ENCODE measurements at regions not wholly inside any gene's neighbourhood (a gene's known extent, or its start where the extent isn't known, plus 50 kb on each side); places are given as distances from the start of the nearest gene placed in this dataset.

DNA sequence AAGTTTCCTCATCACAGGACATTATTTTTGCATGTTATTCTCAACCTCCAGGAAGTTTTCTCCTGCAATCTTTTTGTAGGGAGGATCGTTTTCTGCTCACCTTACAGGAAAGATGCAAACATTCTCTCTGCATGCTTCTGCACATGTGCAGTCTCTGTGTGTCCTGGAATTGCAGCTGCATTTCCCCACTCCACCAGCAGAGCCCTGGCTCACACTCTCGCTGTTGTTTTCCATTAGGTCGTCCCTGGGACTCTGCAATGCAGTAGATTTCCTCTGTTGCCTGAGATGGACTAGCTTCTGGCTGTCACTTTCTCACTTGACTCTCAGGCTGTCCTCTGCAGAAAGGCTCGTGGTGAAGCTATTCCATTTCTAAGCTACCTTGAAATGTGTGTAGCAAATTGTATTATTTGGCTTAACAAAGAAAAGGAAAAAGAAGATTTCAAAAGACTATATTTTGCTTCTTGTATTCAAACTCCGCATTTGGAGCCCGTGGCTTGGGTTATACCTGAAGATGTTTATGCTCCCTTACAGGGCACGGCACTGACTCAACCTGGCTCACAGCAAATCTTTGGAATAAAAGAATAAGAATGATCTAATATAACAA lies 346.7 kb downstream of the RAD51AP2 start:
- CTCF ChIA-PET = interaction anchor here (0.9 to 2.0 kb wide), 7 partner anchors 9 to 137 kb away, joined by 3 to 5 read pairs (median 3); no protein-coding TSS in a partner anchor
- POLR2A ChIA-PET = no interaction called here
- no peak overlapping the region for H3K27ac ChIP-seq (ENCODE audit: extremely low read depth, low read depth, low read length)
- no peak overlapping the region for H3K4me3 ChIP-seq (ENCODE audit: low read depth, low read length)
- H3K36me3 ChIP-seq (ENCODE audit: control insufficient read depth in 2 of 2, insufficient read depth in 1 of 2, low read length in 2 of 2) = no peaks in the 10 kb centered on the region
- H3K9me3 ChIP-seq (ENCODE audit: control insufficient read depth, insufficient read depth, low read depth, low read length) = no peaks in the 10 kb centered on the region
- H3K4me1 ChIP-seq (ENCODE audit: control insufficient read depth, insufficient read depth, low read length) = no peaks in the 10 kb centered on the region
- TF ChIP-seq ZNF514 (tag by site-specific recombination; IDR thresholded peaks at IDR 0.05) (no peak), ZNF184 (tag by site-specific recombination; IDR thresholded peaks at IDR 0.05) (no peak), YY2 (tag by site-specific recombination; IDR thresholded peaks at IDR 0.05) (no peak), ZNF837 (tag by site-specific recombination; IDR thresholded peaks at IDR 0.05) (no peak), TRIM28 (IDR thresholded peaks at IDR 0.05; ENCODE audit: borderline replicate concordance, low read length) (no peak), ZNF350 (tag by site-specific recombination; IDR thresholded peaks at IDR 0.05) (no peak), ZBTB8A (tag by site-specific recombination; IDR thresholded peaks at IDR 0.05) (no peak), ZNF768 (tag by site-specific recombination; IDR thresholded peaks at IDR 0.05) (no peak), BCL11A (tag by site-specific recombination; IDR thresholded peaks at IDR 0.05; ENCODE audit: low read depth) (no peak), ZBTB17 (tag by site-specific recombination; IDR thresholded peaks at IDR 0.05) (no peak), KLF1 (tag by site-specific recombination; IDR thresholded peaks at IDR 0.05) (no peak)
- TF ChIP-seq, protein P1, sequence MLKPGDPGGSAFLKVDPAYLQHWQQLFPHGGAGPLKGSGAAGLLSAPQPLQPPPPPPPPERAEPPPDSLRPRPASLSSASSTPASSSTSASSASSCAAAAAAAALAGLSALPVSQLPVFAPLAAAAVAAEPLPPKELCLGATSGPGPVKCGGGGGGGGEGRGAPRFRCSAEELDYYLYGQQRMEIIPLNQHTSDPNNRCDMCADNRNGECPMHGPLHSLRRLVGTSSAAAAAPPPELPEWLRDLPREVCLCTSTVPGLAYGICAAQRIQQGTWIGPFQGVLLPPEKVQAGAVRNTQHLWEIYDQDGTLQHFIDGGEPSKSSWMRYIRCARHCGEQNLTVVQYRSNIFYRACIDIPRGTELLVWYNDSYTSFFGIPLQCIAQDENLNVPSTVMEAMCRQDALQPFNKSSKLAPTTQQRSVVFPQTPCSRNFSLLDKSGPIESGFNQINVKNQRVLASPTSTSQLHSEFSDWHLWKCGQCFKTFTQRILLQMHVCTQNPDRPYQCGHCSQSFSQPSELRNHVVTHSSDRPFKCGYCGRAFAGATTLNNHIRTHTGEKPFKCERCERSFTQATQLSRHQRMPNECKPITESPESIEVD (tag by site-specific recombination; IDR thresholded peaks at IDR 0.05) = no peak
- TF ChIP-seq, protein P2, sequence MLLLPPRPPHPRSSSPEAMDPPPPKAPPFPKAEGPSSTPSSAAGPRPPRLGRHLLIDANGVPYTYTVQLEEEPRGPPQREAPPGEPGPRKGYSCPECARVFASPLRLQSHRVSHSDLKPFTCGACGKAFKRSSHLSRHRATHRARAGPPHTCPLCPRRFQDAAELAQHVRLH (tag by site-specific recombination; IDR thresholded peaks at IDR 0.05) = no peak
- TF ChIP-seq, protein P3, sequence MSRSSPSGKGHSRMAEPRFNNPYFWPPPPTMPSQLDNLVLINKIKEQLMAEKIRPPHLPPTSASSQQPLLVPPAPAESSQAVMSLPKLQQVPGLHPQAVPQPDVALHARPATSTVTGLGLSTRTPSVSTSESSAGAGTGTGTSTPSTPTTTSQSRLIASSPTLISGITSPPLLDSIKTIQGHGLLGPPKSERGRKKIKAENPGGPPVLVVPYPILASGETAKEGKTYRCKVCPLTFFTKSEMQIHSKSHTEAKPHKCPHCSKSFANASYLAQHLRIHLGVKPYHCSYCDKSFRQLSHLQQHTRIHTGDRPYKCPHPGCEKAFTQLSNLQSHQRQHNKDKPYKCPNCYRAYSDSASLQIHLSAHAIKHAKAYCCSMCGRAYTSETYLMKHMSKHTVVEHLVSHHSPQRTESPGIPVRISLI (tag by site-specific recombination; IDR thresholded peaks at IDR 0.05) = no peak
- TF ChIP-seq, protein P4, sequence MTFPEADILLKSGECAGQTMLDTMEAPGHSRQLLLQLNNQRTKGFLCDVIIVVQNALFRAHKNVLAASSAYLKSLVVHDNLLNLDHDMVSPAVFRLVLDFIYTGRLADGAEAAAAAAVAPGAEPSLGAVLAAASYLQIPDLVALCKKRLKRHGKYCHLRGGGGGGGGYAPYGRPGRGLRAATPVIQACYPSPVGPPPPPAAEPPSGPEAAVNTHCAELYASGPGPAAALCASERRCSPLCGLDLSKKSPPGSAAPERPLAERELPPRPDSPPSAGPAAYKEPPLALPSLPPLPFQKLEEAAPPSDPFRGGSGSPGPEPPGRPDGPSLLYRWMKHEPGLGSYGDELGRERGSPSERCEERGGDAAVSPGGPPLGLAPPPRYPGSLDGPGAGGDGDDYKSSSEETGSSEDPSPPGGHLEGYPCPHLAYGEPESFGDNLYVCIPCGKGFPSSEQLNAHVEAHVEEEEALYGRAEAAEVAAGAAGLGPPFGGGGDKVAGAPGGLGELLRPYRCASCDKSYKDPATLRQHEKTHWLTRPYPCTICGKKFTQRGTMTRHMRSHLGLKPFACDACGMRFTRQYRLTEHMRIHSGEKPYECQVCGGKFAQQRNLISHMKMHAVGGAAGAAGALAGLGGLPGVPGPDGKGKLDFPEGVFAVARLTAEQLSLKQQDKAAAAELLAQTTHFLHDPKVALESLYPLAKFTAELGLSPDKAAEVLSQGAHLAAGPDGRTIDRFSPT (tag by site-specific recombination; IDR thresholded peaks at IDR 0.05) = no peak

DNA sequence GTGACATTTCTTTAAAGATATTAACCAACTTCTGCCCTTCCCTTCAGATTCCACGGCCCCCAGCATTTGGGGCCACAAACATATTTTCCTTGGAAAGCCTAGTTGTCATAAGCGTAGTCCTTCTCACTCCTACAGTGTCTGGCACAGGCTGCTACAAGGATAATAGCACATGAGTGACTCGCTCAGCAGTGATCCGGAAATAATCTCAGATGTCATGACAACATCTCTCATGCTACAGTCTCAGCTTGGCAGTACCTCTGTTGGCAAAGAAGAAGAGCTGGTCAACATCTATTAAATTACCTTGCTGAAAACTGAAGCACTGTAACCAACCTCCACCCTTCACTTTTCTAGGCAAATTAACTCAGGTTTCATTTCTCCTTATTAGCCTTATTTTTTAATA lies 351.7 kb downstream of the RAD51AP2 start:
- CTCF ChIA-PET = interaction anchor here (0.6 kb wide), 1 partner anchor 394 kb away, joined by 3 read pairs; no protein-coding TSS in a partner anchor

DNA sequence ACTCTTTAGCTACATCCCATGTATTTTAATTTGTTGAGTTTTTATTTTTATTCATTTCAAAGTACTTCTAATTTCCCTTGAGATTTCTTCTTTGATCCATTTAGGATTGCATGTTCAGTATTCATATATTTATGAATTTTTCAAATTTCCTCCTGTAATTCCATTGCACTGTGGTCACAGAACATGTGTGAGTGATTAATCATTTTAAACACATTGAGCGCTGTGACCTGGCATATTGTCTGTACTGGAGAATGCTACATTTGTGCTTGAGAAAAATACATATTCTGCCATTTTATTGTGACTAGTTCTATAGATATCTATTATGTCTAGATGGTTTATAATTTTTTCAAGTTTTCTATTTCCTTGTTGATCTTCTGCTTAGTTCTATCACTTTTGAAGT lies 353.7 kb downstream of the RAD51AP2 start:
- POLR2A ChIA-PET = no interaction called here
- no peaks in the 10 kb centered on the region for H3K9me3 ChIP-seq (ENCODE audit: control insufficient read depth, insufficient read depth, low read depth, low read length)
- H3K36me3 ChIP-seq (ENCODE audit: control insufficient read depth in 2 of 2, insufficient read depth in 1 of 2, low read length in 2 of 2) = no peaks in the 10 kb centered on the region
- H3K4me3 ChIP-seq (ENCODE audit: low read depth, low read length) = no peak overlapping the region
- CTCF ChIA-PET = interaction anchor here (0.8 kb wide), 1 partner anchor 238 kb away, joined by 5 read pairs; no protein-coding TSS in a partner anchor
- H3K27ac ChIP-seq (ENCODE audit: extremely low read depth, low read depth, low read length) = no peak overlapping the region
- TF ChIP-seq GLI4 (tag by site-specific recombination; IDR thresholded peaks at IDR 0.05) = no peak
- TF ChIP-seq ZNF341 (tag by site-specific recombination; IDR thresholded peaks at IDR 0.05; ENCODE audit: low read depth) = no peak
- no peak for TF ChIP-seq ZNF623 (tag by site-specific recombination; IDR thresholded peaks at IDR 0.05)
- TF ChIP-seq, protein P5, sequence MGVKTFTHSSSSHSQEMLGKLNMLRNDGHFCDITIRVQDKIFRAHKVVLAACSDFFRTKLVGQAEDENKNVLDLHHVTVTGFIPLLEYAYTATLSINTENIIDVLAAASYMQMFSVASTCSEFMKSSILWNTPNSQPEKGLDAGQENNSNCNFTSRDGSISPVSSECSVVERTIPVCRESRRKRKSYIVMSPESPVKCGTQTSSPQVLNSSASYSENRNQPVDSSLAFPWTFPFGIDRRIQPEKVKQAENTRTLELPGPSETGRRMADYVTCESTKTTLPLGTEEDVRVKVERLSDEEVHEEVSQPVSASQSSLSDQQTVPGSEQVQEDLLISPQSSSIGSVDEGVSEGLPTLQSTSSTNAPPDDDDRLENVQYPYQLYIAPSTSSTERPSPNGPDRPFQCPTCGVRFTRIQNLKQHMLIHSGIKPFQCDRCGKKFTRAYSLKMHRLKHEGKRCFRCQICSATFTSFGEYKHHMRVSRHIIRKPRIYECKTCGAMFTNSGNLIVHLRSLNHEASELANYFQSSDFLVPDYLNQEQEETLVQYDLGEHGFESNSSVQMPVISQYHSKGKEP (tag by site-specific recombination; IDR thresholded peaks at IDR 0.05) = no peak
- TF ChIP-seq ZNF585B (tag by site-specific recombination; IDR thresholded peaks at IDR 0.05) = no peak
- no peak for TF ChIP-seq SP7 (tag by site-specific recombination; IDR thresholded peaks at IDR 0.05)
- no peak for TF ChIP-seq ZBTB1 (tag by site-specific recombination; IDR thresholded peaks at IDR 0.05)
- no peak for TF ChIP-seq KLF9 (tag by site-specific recombination; IDR thresholded peaks at IDR 0.05; ENCODE audit: low read depth)
- no peaks in the 10 kb centered on the region for H3K4me1 ChIP-seq (ENCODE audit: control insufficient read depth, insufficient read depth, low read length)

More for the DNA sequence above, 351.7 kb downstream of the RAD51AP2 start:
- POLR2A ChIA-PET = no interaction called here
- no peaks in the 10 kb centered on the region for H3K36me3 ChIP-seq (ENCODE audit: control insufficient read depth in 2 of 2, insufficient read depth in 1 of 2, low read length in 2 of 2)
- H3K4me1 ChIP-seq (ENCODE audit: control insufficient read depth, insufficient read depth, low read length) = no peaks in the 10 kb centered on the region
- H3K9me3 ChIP-seq (ENCODE audit: control insufficient read depth, insufficient read depth, low read depth, low read length) = no peaks in the 10 kb centered on the region
- H3K4me3 ChIP-seq (ENCODE audit: low read depth, low read length) = no peak overlapping the region
- TF ChIP-seq ZNF555 (tag by site-specific recombination; conservative IDR thresholded peaks at IDR 0.05) = no peak
- TF ChIP-seq ZNF426 (tag by site-specific recombination; IDR thresholded peaks at IDR 0.05) = no peak
- no peak for TF ChIP-seq ZNF560 (tag by site-specific recombination; IDR thresholded peaks at IDR 0.05; ENCODE audit: borderline replicate concordance)
- H3K27ac ChIP-seq (ENCODE audit: extremely low read depth, low read depth, low read length) = no peak overlapping the region
